ENCODE measurements at regions not wholly inside any gene's neighbourhood (a gene's known extent, or its start where the extent isn't known, plus 50 kb on each side); places are given as distances from the start of the nearest gene placed in this dataset.

GRCh38 chr2:17068021-17068420 lies 402.4 kb upstream of the CYRIA start:
- Histone ChIP-seq H3K4me3 (ENCODE audit: low read length) (no peak overlapping the region), H3K36me3 (replicated peaks; ENCODE audit: insufficient read depth, low read length) (no peaks in the 10 kb centered on the region), H3K9ac (ENCODE audit: low read length) (no peak overlapping the region), H2AFZ (ENCODE audit: low read length) (no peak overlapping the region), H3K4me2 (ENCODE audit: low read depth, low read length) (no peak overlapping the region), H3K9me2 (replicated peaks; ENCODE audit: insufficient read depth, low read length) (no peaks in the 10 kb centered on the region), H3K27ac (ENCODE audit: low read length) (no peak overlapping the region), H3F3A (ENCODE audit: insufficient read depth, low read length) (no peaks in the 10 kb centered on the region), H3K9me3 (replicated peaks; ENCODE audit: insufficient read depth, low read length) (no peaks in the 10 kb centered on the region), H3K27me3 (replicated peaks; ENCODE audit: insufficient read depth, low read length) (no peaks in the 10 kb centered on the region), H3K4me1 (ENCODE audit: low read length) (no peaks in the 10 kb centered on the region), H3K79me2 (ENCODE audit: low read length) (no peaks in the 10 kb centered on the region), H4K20me1 (ENCODE audit: insufficient read depth, low read length) (no peaks in the 10 kb centered on the region)
- no peak for DNase-seq
- TF ChIP-seq CTCF (IDR thresholded peaks at IDR 0.05; ENCODE audit: low read length) (no peak), EZH2phosphoT487 (IDR thresholded peaks at IDR 0.05; ENCODE audit: low read length) (no peak), EZH2 (optimal IDR thresholded peaks at IDR 0.05; ENCODE audit: low read depth, low read length) (no peak)

DNA sequence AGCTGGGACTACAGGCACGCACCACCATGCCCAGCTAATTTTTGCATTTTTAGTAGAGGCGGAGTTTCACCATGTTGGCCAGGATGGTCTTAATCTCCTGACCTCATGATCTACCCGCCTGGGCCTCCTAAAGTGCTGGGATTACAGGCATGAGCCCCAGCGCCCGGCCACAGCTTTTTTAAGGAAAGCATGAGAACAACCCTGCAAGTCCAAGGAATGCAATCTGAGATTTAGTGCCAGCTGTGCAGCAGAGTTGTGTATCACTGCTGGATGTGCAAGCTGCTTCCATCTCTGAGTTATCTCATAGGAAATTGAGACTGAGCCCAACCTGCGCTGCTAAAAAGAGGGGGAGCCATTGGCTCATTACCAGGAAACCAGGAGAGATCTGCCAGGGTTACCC lies 399.9 kb upstream of the CYRIA start:
- no peak for DNase-seq
- TF ChIP-seq CTCF (IDR thresholded peaks at IDR 0.05; ENCODE audit: low read length) (no peak), EZH2 (optimal IDR thresholded peaks at IDR 0.05; ENCODE audit: low read depth, low read length) (no peak), EZH2phosphoT487 (IDR thresholded peaks at IDR 0.05; ENCODE audit: low read length) (no peak)

DNA sequence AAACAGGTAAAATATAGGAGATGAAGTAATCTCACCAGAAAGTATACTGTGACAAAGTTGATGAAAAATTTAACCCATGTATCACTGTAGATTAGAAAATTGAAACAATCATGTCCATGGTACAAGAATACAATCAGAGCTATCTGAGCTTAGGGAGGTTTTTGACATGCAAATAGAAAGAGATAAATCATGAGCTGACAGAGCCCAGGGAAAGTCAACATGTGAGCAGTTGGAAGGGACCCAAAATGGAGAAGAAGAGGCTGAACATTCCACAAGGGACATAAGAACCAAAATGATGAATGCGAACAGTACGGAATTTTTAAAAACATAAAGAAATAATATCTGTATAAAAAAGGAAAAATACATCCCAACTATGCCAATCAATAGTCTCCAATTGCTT lies 395.4 kb upstream of the CYRIA start:
- no peaks in the 10 kb centered on the region for H3K79me2 ChIP-seq (ENCODE audit: low read length)
- no peak overlapping the region for H3K4me3 ChIP-seq (ENCODE audit: low read length)
- H3F3A ChIP-seq (ENCODE audit: insufficient read depth, low read length) = 0 out of 2 replicates have a peak, but pooled peaks cover 4% of the 10 kb centered on the region
- no peak overlapping the region for H3K9ac ChIP-seq (ENCODE audit: low read length)
- TF ChIP-seq EZH2 (optimal IDR thresholded peaks at IDR 0.05; ENCODE audit: low read depth, low read length) (no peak), EZH2phosphoT487 (IDR thresholded peaks at IDR 0.05; ENCODE audit: low read length) (no peak), CTCF (IDR thresholded peaks at IDR 0.05; ENCODE audit: low read length) (no peak)
- no peaks in the 10 kb centered on the region for H3K9me2 ChIP-seq (replicated peaks; ENCODE audit: insufficient read depth, low read length)
- no peak overlapping the region for H3K27ac ChIP-seq (ENCODE audit: low read length)
- H4K20me1 ChIP-seq (ENCODE audit: insufficient read depth, low read length) = no peaks in the 10 kb centered on the region
- no peak for DNase-seq
- no peaks in the 10 kb centered on the region for H3K4me1 ChIP-seq (ENCODE audit: low read length)
- no peaks in the 10 kb centered on the region for H3K9me3 ChIP-seq (replicated peaks; ENCODE audit: insufficient read depth, low read length)
- no peak overlapping the region for H2AFZ ChIP-seq (ENCODE audit: low read length)
- H3K4me2 ChIP-seq (ENCODE audit: low read depth, low read length) = no peak overlapping the region
- H3K36me3 ChIP-seq (replicated peaks; ENCODE audit: insufficient read depth, low read length) = no peaks in the 10 kb centered on the region
- H3K27me3 ChIP-seq (replicated peaks; ENCODE audit: insufficient read depth, low read length) = no peaks in the 10 kb centered on the region

More for the DNA sequence above, 399.9 kb upstream of the CYRIA start:
- Histone ChIP-seq H4K20me1 (ENCODE audit: insufficient read depth, low read length) (no peaks in the 10 kb centered on the region), H3K9ac (ENCODE audit: low read length) (no peak overlapping the region), H3K4me2 (ENCODE audit: low read depth, low read length) (no peak overlapping the region), H3K36me3 (replicated peaks; ENCODE audit: insufficient read depth, low read length) (no peaks in the 10 kb centered on the region), H3K4me1 (ENCODE audit: low read length) (no peaks in the 10 kb centered on the region), H2AFZ (ENCODE audit: low read length) (no peak overlapping the region), H3F3A (ENCODE audit: insufficient read depth, low read length) (no peaks in the 10 kb centered on the region), H3K27me3 (replicated peaks; ENCODE audit: insufficient read depth, low read length) (no peaks in the 10 kb centered on the region), H3K9me3 (replicated peaks; ENCODE audit: insufficient read depth, low read length) (no peaks in the 10 kb centered on the region), H3K27ac (ENCODE audit: low read length) (no peak overlapping the region), H3K4me3 (ENCODE audit: low read length) (no peak overlapping the region), H3K79me2 (ENCODE audit: low read length) (no peaks in the 10 kb centered on the region), H3K9me2 (replicated peaks; ENCODE audit: insufficient read depth, low read length) (no peaks in the 10 kb centered on the region)
